Activated CD8-positive, alpha-beta memory T cell treated with anti-CD3 and anti-CD28 coated beads for 48 hours (primary cell): ENCODE measurements at regions not wholly inside any gene's neighbourhood (a gene's known extent, or its start where the extent isn't known, plus 50 kb on each side); places are given as distances from the start of the nearest gene placed in this dataset.
"Not testable (repeated sequence)": the region's sequence is repeated elsewhere in the genome, so short reads cannot be mapped to it uniquely, and the experiment has no call there.

Experiments used
- DNase-seq, 3 experiments: peaks; one replicate each; pipeline ENCODE4 v3.0.0-alpha.2; 2020; ENCODE audit warnings: low read depth in 2 of 3, low spot score in 2 of 3

DNA sequence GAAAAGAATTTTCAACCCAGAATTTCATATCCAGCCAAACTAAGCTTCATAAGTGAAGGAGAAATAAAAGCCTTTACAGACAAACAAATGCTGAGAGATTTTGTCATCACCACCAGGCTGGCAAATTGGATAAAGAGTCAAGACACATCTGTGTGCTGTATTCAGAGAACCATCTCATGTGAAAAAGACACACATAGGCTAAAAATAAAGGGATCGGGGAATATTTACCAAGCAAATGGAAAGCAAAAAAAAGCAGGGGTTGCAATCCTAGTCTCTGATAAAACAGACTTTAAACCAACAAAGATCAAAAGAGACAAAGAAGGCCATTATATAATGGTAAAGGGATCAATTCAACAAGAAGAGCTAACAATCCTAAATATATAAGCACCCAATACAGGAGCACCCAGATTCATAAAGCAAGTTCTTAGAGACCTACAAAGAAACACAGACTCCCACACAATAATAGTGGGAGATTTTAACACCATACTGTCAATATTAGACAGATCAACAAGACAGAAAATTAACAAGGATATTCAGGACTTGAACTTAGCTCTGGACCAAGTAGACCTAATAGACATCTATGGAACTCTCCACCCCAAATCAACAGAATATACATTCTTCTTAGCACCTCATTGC, 55.9 kb upstream of the ACSM6 start:
- not testable (repeated sequence) for DNase-seq

DNA sequence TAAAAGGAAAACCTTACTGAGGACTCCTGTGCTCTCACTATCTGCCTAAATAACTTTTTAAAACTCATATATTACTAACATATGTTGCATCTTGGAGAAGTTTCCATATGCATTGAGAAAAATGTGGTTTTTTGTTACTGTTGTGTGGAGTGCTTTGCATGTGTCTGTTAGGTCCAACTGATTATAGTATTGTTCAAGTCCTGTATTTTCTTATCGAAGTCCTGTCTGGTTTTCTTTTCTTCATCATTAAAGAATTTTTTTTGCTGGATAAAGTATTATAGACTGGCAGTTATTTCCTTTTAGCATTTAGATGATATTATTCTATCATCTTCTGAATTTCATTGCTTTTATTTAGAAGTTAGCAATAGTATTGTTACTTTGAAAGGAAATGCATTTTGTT, 59.5 kb upstream of the ACSM6 start:
- no peak for DNase-seq

DNA sequence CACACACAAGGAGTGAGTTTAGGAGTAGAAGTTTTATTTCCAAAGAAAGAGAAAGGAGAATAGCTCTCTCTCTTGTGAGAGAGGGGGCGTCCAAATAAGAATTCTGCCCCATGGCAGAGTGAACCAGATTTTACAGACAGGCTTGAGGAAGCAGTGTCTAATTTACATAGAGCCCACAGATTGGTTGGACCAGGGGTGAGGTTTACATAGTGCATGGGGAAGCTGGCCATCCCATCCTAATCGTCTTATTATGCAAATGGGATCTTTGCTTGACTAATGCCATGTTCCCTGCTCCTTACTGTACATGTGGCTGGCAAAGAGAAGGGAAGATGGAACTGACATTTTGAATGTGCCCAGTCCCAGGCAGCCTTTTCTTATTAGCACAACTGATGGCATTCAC, 60.0 kb upstream of the ACSM6 start:
- DNase-seq = no peak

GRCh38 chr10:95133016-95133752, 60.9 kb upstream of the ACSM6 start:
- DNase-seq = peak; percentile 25 to 81 (median 64)

DNA sequence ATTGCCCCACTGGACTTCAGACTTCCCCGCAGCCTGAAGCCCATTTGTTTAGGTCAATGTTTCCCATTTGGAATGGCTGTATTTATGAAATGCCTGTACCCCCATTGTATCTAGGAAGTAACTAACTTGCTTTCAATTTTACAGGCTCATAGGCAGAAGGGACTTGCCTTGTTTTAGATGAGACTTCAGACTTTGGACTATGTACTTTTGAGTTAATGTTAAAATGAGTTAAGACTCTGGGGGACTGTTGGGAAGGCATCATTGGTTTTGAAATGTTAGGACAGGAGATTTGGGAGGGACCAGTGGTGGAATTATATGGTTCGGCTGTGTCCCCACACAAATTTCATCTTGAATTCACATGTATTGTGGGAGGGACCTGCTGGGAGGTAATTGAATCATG, 61.1 kb upstream of the CYP2C8 start:
- DNase-seq = not testable (repeated sequence)

GRCh38 chr10:95125582-95125981, 56.3 kb upstream of the CYP2C8 start:
- DNase-seq = no peak

- no peak for DNase-seq
Measured at GRCh38 chr10:95122736-95123135, 53.4 kb upstream of the CYP2C8 start.

GRCh38 chr10:95121904-95122303, 52.6 kb upstream of the CYP2C8 start:
- DNase-seq = no peak
